HG02763 (cell line): ENCODE measurements at regions not wholly inside any gene's neighbourhood (a gene's known extent, or its start where the extent isn't known, plus 50 kb on each side); places are given as distances from the start of the nearest gene placed in this dataset.
A peak's percentile ranks its signal among the peaks of the same experiment; 100 is the strongest.

Source experiments
- ATAC-seq: cut with Tn5 transposase; IDR thresholded peaks from one replicate; pipeline ENCODE4 v1.9.1; 2021; ENCODE audit warnings: mild to moderate bottlenecking, moderate library complexity; ENCODE audit not compliant: unreplicated experiment

- no peak for ATAC-seq
Measured at GRCh38 chr18:77896586-77897252, 647.1 kb downstream of the GALR1 start.

- ATAC-seq = no peak
Measured at GRCh38 chr18:77897606-77898005, 648.0 kb downstream of the GALR1 start.

GRCh38 chr18:77899972-77900754 lies 650.5 kb downstream of the GALR1 start:
- ATAC-seq = peak; percentile 100

- ATAC-seq = no peak
Measured at GRCh38 chr18:77905011-77905410, 655.4 kb downstream of the GALR1 start.

GRCh38 chr18:77905449-77906055 lies 655.9 kb downstream of the GALR1 start:
- ATAC-seq = no peak

- ATAC-seq = no peak
Measured at GRCh38 chr18:77906103-77906892, 656.6 kb downstream of the GALR1 start.

- ATAC-seq = no peak
Measured at GRCh38 chr18:77910347-77910746, 660.7 kb downstream of the GALR1 start.

GRCh38 chr18:77911971-77912605 lies 662.4 kb downstream of the GALR1 start:
- no peak for ATAC-seq

- ATAC-seq = no peak
Measured at GRCh38 chr18:77918730-77919129, 669.1 kb downstream of the GALR1 start.

- ATAC-seq = no peak
Measured at GRCh38 chr18:77919923-77920322, 670.3 kb downstream of the GALR1 start.

- ATAC-seq = no peak
Measured at GRCh38 chr18:77935342-77935741, 685.7 kb downstream of the GALR1 start.

- ATAC-seq = no peak
Measured at GRCh38 chr18:77940566-77940965, 690.9 kb downstream of the GALR1 start.

GRCh38 chr18:77944533-77944932 lies 694.9 kb downstream of the GALR1 start:
- no peak for ATAC-seq

- no peak for ATAC-seq
Measured at GRCh38 chr18:77948567-77948966, 698.9 kb downstream of the GALR1 start.

GRCh38 chr18:77949355-77949973 lies 699.8 kb downstream of the GALR1 start:
- ATAC-seq = no peak

GRCh38 chr18:77959248-77959647 lies 709.6 kb downstream of the GALR1 start:
- ATAC-seq = no peak

- ATAC-seq = no peak
Measured at GRCh38 chr18:77960791-77961410, 711.3 kb downstream of the GALR1 start.

GRCh38 chr18:77967071-77967470 lies 717.4 kb downstream of the GALR1 start:
- no peak for ATAC-seq

GRCh38 chr18:77967791-77968190 lies 718.1 kb downstream of the GALR1 start:
- no peak for ATAC-seq

- no peak for ATAC-seq
Measured at GRCh38 chr18:77969972-77970371, 720.3 kb downstream of the GALR1 start.
